ENCODE measurements at regions not wholly inside any gene's neighbourhood (a gene's known extent, or its start where the extent isn't known, plus 50 kb on each side); places are given as distances from the start of the nearest gene placed in this dataset.

DNA sequence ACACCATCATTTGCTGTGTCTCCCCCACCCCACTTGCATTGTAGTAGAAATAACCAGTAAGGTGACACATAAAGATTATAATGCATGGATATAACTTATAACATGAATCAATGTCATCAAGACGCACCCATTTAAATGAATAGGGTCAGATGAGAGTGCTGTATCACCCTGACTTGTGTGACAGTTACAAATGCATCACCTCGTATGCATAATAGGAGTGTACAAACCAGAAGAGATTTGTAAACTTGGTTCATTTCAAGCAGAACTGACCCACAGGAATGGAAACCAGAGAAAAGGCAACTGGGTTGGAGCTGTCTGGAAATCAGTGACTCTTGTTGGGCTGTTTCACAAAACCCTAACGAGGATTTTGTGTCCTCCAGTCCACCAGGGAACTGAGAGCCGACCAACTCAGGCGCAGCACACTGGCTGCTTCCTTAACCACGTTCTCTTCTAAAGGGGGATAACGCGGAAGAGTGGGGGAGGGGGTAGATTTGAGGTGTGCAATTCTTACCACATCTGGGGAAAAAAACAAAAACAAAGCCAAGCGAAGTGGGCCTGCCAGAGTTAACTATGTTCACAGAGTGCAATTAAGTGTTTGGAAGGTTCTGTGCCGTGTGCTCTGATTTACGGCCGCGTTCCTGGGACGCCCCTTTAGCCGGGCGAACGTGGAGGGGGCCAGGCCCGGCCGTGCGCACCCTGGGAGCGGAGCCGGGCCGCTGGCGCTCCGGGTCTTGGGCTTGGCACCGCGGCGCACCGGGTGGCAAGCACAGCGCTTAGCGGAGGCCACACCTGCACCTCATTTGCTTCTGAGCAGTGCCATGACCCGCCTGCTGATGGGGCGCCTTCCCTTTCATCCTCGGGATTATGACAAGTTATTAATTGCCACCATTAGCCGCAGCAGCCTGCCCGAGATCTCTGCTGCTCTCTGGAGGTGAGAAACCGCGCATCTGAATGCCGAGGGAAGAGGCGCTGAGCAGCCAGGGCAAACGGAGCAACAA, 248.8 kb upstream of the FOXD3 start:
- intact Hi-C loops (cut with DNase I) = no loop called here

DNA sequence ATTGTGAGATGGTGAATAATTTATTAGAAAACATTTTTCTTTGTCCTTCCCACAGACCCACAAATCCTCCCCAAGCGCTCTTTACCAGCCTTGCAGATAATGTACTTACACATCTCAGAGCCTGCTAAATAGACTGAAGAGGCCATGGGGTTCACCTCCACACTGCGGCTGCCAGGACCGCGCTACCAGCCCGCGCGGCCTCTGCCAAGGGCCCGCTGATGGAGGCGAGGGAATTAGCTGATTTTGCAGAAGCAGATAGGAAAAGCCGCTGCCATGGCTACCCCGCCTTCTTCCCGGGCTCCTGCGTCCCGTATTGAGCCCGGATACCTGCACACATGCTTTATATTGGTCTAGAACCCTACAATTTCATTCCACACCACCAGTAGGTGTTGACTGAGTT, 248.0 kb upstream of the FOXD3 start:
- Histone ChIP-seq H3K4me3 (ENCODE audit: low read length) (no peak overlapping the region), H3K27ac (ENCODE audit: low read length) (no peak overlapping the region), H3K4me1 (ENCODE audit: control insufficient read depth, insufficient read depth, low read length) (peaks cover 2% of the 10 kb centered on the region), H3K9me3 (ENCODE audit: control insufficient read depth, low read length) (no peaks in the 10 kb centered on the region), H3K27me3 (ENCODE audit: control insufficient read depth, insufficient read depth) (no peaks in the 10 kb centered on the region)
- DNase-seq (no peak), ATAC-seq (no peak)
- intact Hi-C loops (cut with DNase I) = no loop called here
- 29% methylated on average over 15 of the region's 15 CpGs for WGBS

More for the DNA sequence above, 248.8 kb upstream of the FOXD3 start:
- peak in 1 of 2 donors; percentile 37 for ATAC-seq
- Histone ChIP-seq H3K4me3 (ENCODE audit: low read length) (peak overlapping the region; percentile 45), H3K27ac (ENCODE audit: low read length) (no peak overlapping the region), H3K9me3 (ENCODE audit: control insufficient read depth, low read length) (no peaks in the 10 kb centered on the region), H3K4me1 (ENCODE audit: control insufficient read depth, insufficient read depth, low read length) (peaks cover 2% of the 10 kb centered on the region), H3K27me3 (ENCODE audit: control insufficient read depth, insufficient read depth) (no peaks in the 10 kb centered on the region)
- 5% methylated on average over 41 of the region's 41 CpGs for WGBS
- peak in 2 of 3 donors; percentile 16 to 24 for DNase-seq

DNA sequence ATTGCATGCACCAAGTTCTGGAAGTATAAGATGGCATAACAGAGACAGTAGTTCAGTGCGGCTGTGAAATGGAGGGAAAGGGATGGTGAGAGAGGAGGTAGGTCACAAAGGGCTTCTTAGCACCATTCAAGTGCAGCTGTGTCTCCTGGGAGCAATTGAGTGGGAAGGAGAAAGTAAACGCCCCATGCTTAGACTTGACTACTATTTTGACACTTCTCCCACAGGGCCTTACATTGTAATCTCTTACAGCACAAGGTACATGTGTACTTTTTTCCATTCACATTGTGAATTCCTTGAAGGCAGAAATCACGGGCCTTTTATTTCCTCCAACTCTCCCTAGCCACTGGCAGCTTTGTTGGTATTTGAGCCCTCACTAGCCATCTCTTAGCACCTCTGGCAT, 239.6 kb upstream of the FOXD3 start:
- peaks cover 2% of the 10 kb centered on the region for H3K27me3 ChIP-seq (ENCODE audit: control insufficient read depth, insufficient read depth)
- ATAC-seq (no peak), DNase-seq (no peak)
- WGBS = 67% methylated on average over 3 of the region's 3 CpGs
- intact Hi-C loops (cut with DNase I) = no loop called here
- H3K4me3 ChIP-seq (ENCODE audit: low read length) = no peak overlapping the region
- H3K27ac ChIP-seq (ENCODE audit: low read length) = no peak overlapping the region
- H3K4me1 ChIP-seq (ENCODE audit: control insufficient read depth, insufficient read depth, low read length) = no peaks in the 10 kb centered on the region
- no peaks in the 10 kb centered on the region for H3K9me3 ChIP-seq (ENCODE audit: control insufficient read depth, low read length)

DNA sequence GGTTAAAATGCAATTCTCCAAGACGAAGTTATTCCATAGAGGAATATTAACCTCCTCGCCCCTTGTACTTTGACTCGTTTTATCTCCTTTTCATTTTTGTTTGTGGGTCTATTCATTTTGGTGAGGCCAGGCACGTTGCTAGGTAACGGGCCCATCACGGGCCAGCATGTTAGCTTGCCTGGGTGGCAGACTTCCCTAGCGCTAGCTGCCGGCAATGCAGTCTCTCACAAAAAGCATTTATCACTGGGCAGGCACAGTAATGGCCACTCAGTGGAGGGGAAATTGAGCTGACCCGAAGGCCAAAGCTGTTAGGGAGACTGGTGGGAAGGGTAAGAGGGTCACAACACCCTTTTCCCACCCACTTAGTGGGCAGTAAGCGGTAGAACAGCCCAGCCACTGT, 234.4 kb upstream of the FOXD3 start:
- peaks cover 2% of the 10 kb centered on the region for H3K27me3 ChIP-seq (ENCODE audit: control insufficient read depth, insufficient read depth)
- H3K4me3 ChIP-seq (ENCODE audit: low read length) = no peak overlapping the region
- 39% methylated on average over 10 of the region's 10 CpGs for WGBS
- no peaks in the 10 kb centered on the region for H3K9me3 ChIP-seq (ENCODE audit: control insufficient read depth, low read length)
- H3K27ac ChIP-seq (ENCODE audit: low read length) = no peak overlapping the region
- ATAC-seq (no peak), DNase-seq (no peak)
- intact Hi-C loops (cut with DNase I) = no loop called here
- no peaks in the 10 kb centered on the region for H3K4me1 ChIP-seq (ENCODE audit: control insufficient read depth, insufficient read depth, low read length)

DNA sequence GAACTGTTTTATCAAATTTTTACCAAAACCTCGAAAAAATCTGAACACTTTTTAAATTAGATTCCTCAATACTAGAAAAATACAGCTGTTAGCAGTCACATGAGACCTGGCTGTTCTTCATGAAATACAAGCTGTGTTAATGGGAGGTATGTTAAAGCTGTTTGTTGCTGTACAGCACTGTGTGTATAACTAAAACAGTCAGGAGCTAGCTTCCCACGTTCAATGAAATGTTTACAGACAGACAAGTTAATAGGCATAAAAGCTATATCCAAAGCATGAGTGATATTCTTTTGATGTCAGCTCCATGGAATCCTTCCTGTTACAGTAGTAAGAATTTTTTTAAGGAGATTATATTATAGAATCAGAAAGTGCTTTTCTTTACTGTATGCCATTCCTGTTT, 223.2 kb upstream of the FOXD3 start:
- Histone ChIP-seq H3K27me3 (ENCODE audit: control insufficient read depth, insufficient read depth) (no peaks in the 10 kb centered on the region), H3K4me3 (ENCODE audit: low read length) (no peak overlapping the region), H3K27ac (ENCODE audit: low read length) (no peak overlapping the region), H3K4me1 (ENCODE audit: control insufficient read depth, insufficient read depth, low read length) (no peaks in the 10 kb centered on the region), H3K9me3 (ENCODE audit: control insufficient read depth, low read length) (no peaks in the 10 kb centered on the region)
- DNase-seq (no peak), ATAC-seq (no peak)
- intact Hi-C loops (cut with DNase I) = no loop called here
- WGBS = 32% methylated on average over 2 of the region's 2 CpGs

DNA sequence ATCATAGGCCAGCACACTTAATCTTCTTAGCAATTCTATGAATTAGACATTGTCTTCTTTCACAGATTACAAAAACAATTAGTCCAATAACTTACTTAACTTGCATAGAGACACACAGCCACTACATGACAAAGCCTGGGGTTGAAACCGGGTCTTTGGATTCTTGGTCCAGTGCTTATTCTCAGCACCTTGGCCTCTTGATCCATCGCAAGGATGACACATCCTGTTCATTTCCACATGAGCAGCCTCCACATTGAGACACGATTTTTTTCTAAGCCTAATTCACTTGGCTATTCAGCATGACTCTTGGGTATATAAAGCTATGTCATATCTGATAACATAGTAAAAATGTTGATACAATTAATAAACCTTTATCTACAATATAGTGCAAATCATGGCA, 221.0 kb upstream of the FOXD3 start:
- no peak overlapping the region for H3K27ac ChIP-seq (ENCODE audit: low read length)
- 80% methylated on average over 3 of the region's 3 CpGs for WGBS
- no peaks in the 10 kb centered on the region for H3K27me3 ChIP-seq (ENCODE audit: control insufficient read depth, insufficient read depth)
- ATAC-seq (no peak), DNase-seq (no peak)
- no peaks in the 10 kb centered on the region for H3K4me1 ChIP-seq (ENCODE audit: control insufficient read depth, insufficient read depth, low read length)
- intact Hi-C loops (cut with DNase I) = no loop called here
- no peak overlapping the region for H3K4me3 ChIP-seq (ENCODE audit: low read length)
- H3K9me3 ChIP-seq (ENCODE audit: control insufficient read depth, low read length) = no peaks in the 10 kb centered on the region

DNA sequence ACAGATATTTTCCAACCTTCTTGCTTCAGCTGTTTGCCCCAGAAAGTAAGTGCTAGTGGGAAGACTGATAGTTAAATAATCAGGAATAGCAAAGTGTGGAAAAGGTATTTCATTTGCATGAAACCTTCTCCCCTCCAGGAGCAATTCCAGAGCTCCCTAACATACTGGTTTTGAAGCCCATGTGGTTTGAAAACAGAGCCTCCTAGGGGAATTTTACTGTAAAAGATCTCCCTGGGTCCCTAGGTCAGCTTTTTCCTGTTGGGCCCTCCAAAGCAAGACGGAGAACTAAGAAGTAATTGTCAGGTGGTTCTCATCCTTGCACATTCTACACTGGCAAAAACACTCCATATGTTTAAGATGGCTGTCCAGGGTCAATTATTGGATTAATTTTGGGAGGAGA, 218.7 kb upstream of the FOXD3 start:
- ATAC-seq (no peak), DNase-seq (no peak)
- Histone ChIP-seq H3K4me1 (ENCODE audit: control insufficient read depth, insufficient read depth, low read length) (no peaks in the 10 kb centered on the region), H3K9me3 (ENCODE audit: control insufficient read depth, low read length) (no peaks in the 10 kb centered on the region), H3K27ac (ENCODE audit: low read length) (no peak overlapping the region), H3K4me3 (ENCODE audit: low read length) (no peak overlapping the region), H3K27me3 (ENCODE audit: control insufficient read depth, insufficient read depth) (no peaks in the 10 kb centered on the region)
- WGBS = 50% methylated on average over 1 of the region's 1 CpG
- intact Hi-C loops (cut with DNase I) = no loop called here

DNA sequence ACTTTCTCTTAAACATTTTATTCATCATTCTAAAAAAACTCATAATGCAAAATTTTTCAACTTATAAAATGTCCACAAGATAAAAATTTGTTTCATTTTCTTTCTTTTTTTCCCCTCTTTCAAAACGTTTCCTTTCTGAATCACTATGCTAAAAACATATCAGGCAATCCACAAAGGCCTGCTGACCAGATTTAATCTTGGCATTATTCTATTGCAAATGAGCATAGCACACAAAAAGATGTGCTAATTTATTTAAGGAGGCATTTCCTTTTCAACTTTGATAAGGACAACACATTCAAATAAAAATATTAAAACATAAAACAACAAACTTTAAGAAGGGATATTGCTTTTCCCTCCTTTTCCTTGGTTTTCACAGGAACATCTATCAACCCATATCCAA, 215.3 kb upstream of the FOXD3 start:
- H3K9me3 ChIP-seq (ENCODE audit: control insufficient read depth, low read length) = no peaks in the 10 kb centered on the region
- intact Hi-C loops (cut with DNase I) = no loop called here
- H3K27me3 ChIP-seq (ENCODE audit: control insufficient read depth, insufficient read depth) = peaks cover 2% of the 10 kb centered on the region
- H3K4me1 ChIP-seq (ENCODE audit: control insufficient read depth, insufficient read depth, low read length) = no peaks in the 10 kb centered on the region
- 8% methylated on average over 1 of the region's 1 CpG for WGBS
- no peak overlapping the region for H3K27ac ChIP-seq (ENCODE audit: low read length)
- DNase-seq (no peak), ATAC-seq (no peak)
- no peak overlapping the region for H3K4me3 ChIP-seq (ENCODE audit: low read length)

DNA sequence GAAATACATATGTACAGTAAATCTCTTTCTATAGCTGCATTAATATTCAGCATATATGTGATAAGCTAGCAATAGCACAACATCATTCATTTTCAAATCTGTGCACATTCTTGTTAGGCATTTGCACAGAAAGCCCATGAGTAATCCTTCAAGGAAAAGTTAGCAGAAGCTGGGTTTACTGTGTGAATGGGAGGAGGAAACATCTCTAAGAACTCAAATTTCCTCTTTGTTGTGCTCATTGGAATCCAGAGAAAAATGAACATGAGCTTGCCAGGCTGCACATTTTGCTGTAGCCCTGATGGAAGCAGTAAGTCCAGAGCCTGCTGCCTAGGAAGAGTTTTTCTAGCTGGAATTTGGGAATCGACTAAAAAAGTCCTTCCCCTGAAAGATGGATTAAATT, 214.2 kb upstream of the FOXD3 start:
- peaks cover 2% of the 10 kb centered on the region for H3K27me3 ChIP-seq (ENCODE audit: control insufficient read depth, insufficient read depth)
- intact Hi-C loops (cut with DNase I) = no loop called here
- H3K4me1 ChIP-seq (ENCODE audit: control insufficient read depth, insufficient read depth, low read length) = no peaks in the 10 kb centered on the region
- H3K27ac ChIP-seq (ENCODE audit: low read length) = no peak overlapping the region
- ATAC-seq = no peak
- H3K4me3 ChIP-seq (ENCODE audit: low read length) = no peak overlapping the region
- no peaks in the 10 kb centered on the region for H3K9me3 ChIP-seq (ENCODE audit: control insufficient read depth, low read length)
- 38% methylated on average over 1 of the region's 1 CpG for WGBS
- DNase-seq = no peak

DNA sequence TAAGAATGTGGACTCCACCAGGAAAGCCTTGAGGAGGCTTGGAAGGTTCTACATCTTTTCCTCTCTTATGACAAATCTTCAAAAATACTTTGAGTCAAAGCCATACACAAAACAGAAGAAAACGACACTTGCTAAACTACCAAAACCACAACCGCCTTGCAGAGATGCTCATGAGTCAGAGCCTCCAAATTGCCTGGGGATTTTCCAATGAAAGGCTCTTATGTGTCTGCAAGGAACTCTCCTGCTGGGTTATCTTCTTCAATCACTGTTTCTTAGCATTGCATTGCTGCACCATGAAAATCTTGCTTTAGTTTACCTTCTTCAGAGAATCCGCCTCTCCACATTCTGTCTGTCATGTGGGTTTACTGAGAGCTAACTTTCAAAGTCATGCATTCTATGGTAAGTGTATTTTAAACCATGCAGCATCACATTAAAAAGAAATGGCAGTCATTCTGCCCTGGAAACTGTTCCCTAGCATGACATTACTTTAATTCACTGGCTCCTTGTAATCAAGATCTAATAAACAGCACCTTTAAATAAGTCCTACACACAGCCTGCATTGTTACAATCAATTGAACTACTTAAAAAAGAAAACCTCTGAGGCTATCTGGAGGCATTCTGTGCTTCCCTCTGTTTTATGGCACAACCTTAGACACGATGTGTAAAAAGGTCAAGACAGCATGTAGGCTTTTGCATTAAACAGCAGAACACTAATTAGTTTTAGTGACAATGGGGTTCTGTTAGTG, 210.0 kb upstream of the FOXD3 start:
- Histone ChIP-seq H3K4me1 (ENCODE audit: control insufficient read depth, insufficient read depth, low read length) (no peaks in the 10 kb centered on the region), H3K27ac (ENCODE audit: low read length) (no peak overlapping the region), H3K4me3 (ENCODE audit: low read length) (no peak overlapping the region), H3K27me3 (ENCODE audit: control insufficient read depth, insufficient read depth) (peaks cover 2% of the 10 kb centered on the region), H3K9me3 (ENCODE audit: control insufficient read depth, low read length) (no peaks in the 10 kb centered on the region)
- whole genome bisulfite sequencing = 71% methylated on average over 4 of the region's 4 CpGs
- intact Hi-C loops (cut with DNase I) = no loop called here
- DNase-seq = no peak
- no peak for ATAC-seq

DNA sequence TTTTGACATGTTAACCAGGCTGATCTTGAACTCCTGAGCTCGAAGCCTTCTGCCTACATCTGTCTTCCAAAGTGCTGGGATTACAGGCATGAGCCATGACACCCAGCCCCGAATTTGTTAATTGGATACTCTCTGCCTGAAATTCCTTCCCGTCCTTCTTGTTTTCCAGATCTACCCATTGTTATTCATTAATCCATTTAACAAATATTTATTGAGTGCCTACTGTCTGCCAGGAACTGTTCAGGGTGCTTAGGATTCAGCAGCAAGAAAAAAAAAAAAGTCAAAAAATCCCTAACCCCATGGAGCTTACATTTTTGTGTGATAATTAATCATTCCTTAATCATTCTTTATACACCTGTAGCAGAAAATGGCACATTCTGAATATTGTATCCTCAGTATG, 206.8 kb upstream of the FOXD3 start:
- Histone ChIP-seq H3K9me3 (ENCODE audit: control insufficient read depth, low read length) (no peaks in the 10 kb centered on the region), H3K4me1 (ENCODE audit: control insufficient read depth, insufficient read depth, low read length) (no peaks in the 10 kb centered on the region), H3K4me3 (ENCODE audit: low read length) (no peak overlapping the region), H3K27me3 (ENCODE audit: control insufficient read depth, insufficient read depth) (no peaks in the 10 kb centered on the region), H3K27ac (ENCODE audit: low read length) (no peak overlapping the region)
- 70% methylated on average over 3 of the region's 3 CpGs for WGBS
- ATAC-seq = no peak
- intact Hi-C loops (cut with DNase I) = no loop called here
- DNase-seq = no peak

All from right cardiac atrium (tissue), 5 donors.